NCI-H526 treated with DMSO at 0.1 percent for 48 hours (cell line): ENCODE measurements at regions not wholly inside any gene's neighbourhood (a gene's known extent, or its start where the extent isn't known, plus 50 kb on each side); places are given as distances from the start of the nearest gene placed in this dataset.
"Not testable (repeated sequence)": the region's sequence is repeated elsewhere in the genome, so short reads cannot be mapped to it uniquely, and the experiment has no call there.

ENCODE experiments used
- DNase-seq: peaks from one replicate; lab custom pipeline; 2025; lab: John Stamatoyannopoulos, UW

DNA sequence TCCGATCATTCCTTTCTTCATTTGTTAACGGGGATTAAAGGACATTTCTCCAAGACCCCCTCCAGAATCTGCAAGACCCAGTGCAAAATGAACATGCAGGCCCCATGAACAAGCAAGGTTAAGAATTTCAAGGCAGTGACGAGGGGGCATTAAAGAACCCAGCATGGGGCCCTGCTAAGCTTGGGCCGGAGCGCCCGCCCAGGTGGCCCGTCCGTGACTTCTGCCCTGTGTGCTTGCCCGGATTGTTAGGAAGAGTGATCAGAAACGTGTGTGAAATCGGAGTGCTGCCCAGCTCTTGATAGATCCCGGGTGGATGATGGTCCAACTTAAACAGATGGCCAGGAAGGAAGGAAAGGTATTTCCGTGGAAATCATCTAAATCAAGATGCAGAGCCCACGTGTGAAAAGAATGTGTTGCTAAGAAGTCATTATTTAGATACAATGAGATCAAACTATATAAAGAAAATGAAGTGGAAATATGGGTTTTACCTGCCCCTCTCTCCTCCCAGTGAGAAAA, 213.6 kb downstream of the KLF6 start:
- no peak for DNase-seq

- no peak for DNase-seq
Measured at GRCh38 chr10:3570855-3571266, 214.1 kb downstream of the KLF6 start.

DNA sequence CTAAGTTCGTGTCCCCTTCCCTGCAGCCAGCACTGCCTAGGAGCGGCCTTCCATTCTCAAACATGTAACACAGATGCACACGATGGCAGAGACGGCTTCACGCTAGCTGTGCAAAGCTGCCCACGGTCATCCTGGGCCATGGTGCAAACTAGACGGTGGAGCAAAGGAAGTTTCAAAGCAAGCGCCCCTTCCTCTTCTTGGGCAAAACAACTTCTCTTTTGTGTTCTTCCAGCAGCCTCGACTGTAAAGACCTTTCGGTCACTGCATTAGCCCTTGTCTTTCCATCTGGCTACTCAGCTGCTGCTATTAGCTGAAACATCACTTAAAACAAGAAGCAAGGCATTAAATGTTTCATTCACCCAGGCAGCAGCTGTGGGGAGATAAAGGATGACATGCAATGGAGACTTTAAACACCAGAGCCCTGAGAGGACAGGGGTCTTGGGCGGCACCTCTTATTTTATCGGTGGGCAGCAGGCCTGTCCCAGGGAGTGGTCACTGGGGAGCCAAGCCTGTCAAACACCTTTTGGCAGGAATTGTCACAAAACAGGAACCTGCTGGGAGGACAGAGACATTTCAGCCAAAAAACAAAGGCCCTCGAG, 214.8 kb downstream of the KLF6 start:
- DNase-seq, result no peak

DNA sequence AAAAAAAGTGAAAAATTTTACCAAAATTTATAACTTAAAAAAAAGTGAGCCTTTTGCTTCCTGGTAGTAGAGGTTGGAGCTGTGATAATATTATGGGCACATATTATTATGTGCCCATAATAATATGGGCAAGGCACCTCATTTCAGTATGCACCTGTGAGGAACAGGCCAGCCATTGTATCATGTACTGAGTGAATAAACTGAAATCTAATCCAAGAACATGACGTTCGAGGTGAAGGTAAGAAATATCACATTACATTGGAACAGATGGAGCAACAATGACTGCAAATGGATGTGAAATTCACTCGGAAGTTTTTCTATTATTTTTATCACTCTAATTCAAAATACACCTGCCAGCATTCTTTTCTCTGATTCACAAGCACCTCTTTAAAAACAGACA, 216.0 kb downstream of the KLF6 start:
- no peak for DNase-seq

DNA sequence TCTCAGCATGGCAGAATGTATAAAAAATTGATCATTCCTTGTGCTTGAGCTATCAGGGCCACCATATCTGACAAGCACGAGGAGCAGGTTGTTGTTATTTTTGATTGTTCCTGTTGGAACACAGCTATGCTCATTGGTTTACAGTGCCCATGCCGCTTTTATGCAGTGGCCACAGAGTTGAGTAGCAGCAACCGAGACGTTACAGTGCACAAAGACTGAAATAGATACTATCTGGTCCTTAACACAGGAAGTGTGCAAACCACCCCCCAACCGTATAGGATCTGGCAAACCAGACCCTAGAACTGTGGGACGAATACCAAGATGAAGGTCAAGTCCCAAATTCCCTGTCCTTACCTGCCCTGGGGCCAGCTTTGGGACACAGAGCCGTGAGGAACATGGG, 216.6 kb downstream of the KLF6 start:
- DNase-seq, result no peak

- no peak for DNase-seq
Measured at GRCh38 chr10:3567291-3567963, 217.6 kb downstream of the KLF6 start.

DNA sequence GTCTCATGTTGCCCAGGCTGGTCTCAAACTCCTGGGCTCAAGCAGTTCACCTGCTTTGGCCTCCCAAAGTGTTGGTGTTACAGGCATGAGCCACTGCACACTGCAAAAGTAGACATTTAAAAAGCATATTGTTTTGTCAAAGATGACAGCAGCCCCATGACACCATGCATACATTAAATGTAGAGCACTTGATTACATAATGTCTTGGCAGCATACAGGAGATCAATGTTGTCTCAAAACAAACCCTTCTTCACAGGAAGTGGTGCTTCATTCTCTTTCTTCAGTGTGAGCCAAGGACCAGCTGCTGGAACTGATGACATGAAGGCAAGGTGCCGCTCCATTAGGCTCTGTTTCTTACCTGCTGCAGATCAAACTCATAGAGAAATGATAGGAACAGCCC, 218.4 kb downstream of the KLF6 start:
- no peak for DNase-seq

DNA sequence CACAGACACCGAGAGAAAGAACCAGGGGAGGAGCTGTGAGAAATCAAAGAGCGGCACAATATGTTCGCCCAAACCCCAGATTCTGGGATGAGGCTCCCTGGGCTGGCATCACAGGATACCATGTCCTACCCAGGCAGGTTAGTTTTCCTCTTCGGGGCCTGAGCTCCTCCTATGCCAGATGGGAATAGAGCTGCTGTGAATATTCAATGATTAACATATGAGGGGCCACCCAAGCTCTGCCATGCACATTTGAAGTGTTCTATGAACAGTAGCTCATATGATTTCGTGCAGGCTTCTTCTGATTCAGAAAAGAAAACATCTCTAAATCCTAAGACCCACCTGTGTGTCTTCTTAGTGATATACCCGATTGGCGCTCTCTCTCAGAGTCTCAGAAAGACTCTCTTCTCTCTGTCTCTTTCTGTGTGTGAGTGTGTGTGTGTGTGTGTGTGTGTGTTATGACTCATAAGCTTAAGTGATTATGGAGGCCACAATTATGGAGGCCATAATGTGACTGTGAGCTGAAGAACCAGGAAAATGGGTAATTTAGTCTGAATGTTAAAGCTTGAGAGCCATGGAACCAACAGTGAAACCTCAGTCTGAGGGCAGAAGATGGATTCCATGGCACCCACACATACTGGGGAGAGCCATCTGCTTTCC, 220.5 kb downstream of the KLF6 start:
- no peak for DNase-seq

GRCh38 chr10:3563298-3563697, 221.7 kb downstream of the KLF6 start:
- no peak for DNase-seq

GRCh38 chr10:3560628-3561027, 224.4 kb downstream of the KLF6 start:
- not testable (repeated sequence) for DNase-seq

DNA sequence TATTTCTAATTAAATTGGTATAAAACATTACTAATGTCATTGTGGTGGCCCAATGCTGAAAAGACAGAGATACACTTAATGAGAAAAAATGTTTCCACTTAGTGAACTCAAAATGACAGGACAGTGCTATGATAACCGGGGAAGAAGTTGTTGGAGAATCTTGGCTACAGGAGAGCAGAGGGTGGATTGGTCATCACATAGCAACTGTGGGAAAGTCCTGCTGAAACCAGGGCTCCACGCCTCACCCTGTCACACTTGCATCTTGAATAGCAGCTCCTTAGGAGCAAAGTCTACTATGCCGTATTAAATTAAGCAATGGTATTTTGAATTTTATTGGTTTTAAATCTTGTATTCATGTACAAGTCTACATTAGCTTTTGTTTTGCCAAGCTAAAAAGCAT, 225.5 kb downstream of the KLF6 start:
- DNase-seq, result no peak

DNA sequence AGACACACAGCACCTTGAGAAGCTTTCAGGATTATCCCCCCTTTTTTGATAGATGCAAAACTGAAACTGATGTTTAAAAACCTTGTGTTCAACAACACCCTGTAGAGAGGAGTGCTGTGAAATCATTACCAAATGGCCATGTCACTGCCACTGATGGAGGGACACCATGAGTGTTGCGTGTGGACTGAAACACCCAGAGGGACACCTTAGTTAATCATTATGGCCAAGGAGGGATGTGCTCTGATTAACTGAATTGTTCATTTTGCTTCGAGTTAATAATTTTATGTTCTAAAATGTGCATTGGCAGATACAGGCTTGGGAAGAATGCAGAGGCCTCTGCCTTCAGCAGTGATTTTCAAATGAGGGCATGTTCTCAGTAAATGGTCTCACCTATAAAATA, 226.0 kb downstream of the KLF6 start:
- no peak for DNase-seq

GRCh38 chr10:3556191-3557017, 228.6 kb downstream of the KLF6 start:
- DNase-seq, result not testable (repeated sequence)

DNA sequence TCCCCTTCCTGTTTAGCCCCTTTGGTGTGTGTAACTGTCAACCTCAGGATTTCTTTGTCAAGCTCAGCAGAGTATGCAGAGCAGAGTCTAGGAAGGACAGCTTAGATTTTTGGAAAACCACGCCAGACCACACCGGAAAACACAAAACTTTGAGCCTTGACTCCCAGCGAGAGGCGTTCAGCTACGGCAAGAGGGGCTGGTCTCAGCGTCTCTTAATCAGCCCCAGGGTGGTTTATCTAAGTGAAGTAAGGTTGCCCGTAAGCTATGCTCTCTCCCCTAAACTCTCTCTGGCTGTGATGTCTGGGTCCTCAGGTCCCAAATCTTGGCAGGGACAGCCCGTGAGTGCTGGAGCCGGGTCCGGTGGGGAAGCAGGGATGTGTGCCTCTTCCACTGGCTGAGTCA, 230.9 kb downstream of the KLF6 start:
- no peak for DNase-seq

DNA sequence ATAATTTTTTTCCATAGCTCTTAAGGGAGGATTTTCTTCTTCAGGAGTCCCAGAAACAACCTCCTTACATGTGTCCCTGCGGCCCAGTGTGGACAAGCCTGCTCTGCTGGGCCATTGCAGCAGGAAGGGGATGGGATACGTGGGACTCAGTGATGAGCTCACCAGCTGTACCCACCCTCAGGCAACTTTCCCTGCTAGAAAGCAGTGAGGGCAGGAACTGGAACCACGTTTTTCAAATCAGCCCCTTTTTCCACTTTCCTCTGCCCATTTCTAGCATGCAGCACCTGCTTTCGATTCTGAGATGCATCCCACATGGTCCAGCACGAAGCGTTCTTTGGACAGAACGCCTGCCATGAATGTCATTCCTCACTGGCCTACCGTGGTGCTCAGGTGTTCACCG, 232.7 kb downstream of the KLF6 start:
- no peak for DNase-seq

DNA sequence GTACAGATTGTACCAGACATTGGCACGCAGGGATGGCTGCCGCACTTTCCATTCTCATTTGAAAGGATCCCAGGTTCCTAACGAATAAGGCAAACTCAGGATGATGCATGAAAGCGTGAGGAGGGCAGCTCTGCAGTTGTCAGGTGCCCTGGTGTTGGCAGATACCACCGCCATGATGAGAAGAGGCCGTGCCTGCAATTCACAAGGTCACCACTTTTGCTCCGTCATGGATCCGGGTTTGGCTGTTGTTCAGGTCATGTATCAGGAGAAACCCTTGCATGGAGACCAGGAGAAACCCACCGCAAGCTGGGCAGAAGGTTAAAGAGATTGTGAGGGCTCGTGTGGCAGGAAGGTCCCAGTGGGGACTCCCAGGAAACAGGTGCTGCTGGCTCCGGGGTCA, 233.2 kb downstream of the KLF6 start:
- DNase-seq, result no peak

DNA sequence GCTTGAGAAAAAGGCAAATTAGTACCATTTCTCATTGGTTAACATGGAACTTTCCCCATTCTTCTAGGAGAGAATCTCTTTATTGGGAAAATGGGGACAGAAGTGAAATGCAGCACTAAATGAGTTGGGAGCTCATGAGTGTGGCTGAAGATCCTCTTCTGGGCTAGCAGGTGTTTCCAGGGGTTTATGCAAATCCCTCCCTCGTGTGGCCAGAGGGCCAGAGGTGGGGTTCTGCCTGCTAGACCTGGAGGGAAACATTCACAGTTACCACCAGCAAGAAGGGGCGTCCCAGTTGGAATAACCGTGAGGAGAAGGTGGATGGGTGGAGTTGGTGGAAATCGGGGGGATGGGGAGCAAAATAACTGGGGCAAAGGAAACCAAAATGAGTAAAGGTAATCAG, 235.9 kb downstream of the KLF6 start:
- DNase-seq, result no peak

DNA sequence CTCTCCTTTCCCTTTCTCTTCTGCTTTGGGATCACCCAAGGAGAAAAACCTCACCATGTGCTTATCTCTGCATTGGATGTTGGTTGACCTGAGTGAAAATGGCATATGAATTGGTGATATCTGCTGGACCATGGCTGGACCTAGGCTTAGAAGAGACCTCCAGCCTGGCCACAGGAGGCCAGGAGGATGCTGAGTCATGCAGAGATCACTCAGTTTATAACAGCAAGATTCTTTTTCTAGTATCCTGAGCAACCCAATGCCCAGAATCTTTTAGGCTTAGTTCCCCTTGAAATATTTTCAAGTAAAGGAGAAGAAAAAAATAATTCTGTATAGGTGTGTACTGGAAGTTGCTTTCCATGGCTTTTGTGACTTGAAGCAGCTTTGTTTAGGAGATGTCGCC, 236.3 kb downstream of the KLF6 start:
- DNase-seq, result no peak

GRCh38 chr10:3548076-3548475, 236.9 kb downstream of the KLF6 start:
- no peak for DNase-seq

GRCh38 chr10:3544561-3544960, 240.4 kb downstream of the KLF6 start:
- no peak for DNase-seq

DNA sequence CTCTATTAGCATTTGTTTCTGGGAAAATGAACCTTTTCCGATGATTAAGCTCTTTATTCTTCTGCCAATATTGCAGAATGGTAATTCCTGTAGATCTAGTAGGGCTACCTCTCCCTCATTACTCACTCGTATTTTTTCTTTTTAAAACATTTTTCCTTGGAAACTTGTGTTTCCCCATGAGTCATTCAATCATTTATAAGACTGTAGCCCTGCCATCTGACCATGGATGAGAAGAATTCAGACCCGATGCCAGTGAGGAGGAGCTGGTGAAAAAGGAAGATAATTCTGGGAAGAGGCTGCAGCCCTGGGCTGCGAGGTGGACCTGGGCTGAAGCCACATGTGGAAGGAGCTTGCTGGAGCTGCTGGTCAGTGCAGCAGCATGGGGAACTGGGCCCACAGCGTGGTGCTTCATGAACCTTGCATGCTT, 242.8 kb downstream of the KLF6 start:
- DNase-seq, result no peak

DNA sequence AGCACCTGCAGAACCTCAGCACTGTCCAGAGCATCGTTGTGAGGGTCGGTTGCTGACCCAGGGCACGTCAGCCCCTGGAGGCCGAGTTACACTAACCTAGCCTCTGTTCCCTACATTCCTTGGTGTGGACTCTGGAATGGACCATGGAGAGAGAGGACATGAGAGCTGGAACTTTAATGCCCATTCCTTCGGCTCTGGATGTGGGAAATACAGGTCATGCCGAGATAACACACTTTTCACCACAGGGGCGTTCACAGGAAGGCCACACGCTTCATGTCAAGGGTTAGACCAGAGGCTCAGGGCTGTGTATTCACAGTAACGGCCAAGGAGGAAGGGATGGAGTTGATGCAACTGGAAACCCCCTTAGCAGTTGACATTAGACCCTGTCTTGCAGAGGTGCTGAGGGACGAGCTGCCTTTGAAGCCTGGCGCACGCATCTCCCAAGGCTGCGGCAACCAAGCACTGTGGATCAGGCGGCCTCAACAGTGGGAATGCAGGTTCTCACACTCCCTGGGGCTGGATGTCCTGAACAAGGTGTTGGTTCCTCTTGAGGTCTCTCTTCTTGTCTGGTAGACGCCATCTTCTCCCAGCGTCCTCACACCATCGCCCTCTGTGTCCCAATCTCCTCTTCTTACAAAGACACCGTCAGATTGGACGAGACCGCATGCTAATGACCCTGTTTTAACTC, 245.2 kb downstream of the KLF6 start:
- no peak for DNase-seq
